ENCODE measurements at regions not wholly inside any gene's neighbourhood (a gene's known extent, or its start where the extent isn't known, plus 50 kb on each side); places are given as distances from the start of the nearest gene placed in this dataset.
"Not testable (repeated sequence)": the region's sequence is repeated elsewhere in the genome, so short reads cannot be mapped to it uniquely, and the experiment has no call there.

DNA sequence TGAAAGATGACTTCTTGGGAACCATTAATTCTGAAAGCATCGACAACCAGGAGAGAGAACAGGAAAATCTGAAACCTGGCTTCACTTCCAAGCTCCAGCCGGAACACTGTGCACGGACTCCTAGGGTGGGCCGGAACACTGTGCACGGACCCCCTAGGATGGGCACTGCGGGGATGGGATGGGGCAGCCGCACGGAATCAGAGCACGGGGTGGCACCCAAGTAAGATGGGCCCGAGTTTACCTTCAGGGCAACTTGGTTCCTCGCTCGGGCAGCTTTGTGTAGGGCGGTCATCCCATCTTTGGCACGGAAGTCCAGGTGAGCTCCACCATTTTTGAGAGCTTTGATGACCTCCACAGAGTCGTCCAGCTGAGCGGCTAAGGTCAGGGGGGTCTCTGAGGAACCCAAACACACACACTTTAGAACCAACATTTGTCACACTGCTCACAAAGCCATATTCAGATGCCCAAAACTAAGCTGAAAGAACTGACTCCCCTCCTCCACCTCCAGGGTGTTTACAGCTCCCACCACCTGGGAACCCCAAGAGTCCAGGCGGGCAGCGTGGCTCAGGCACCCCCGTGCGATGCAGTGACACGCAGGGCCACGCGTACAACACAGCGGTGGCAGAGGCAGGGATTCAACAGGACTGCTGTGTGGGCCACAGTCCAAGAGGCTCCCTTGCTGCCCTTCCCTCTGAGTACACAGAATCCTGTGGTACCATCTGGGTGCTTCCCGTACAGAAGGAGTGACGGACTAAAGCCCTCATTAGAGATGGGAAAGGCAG lies 157.9 kb downstream of the SHANK2 start:
- WGBS = 96% methylated on average over 26 of the region's 26 CpGs
- H3K36me3 ChIP-seq (ENCODE audit: control insufficient read depth in 2 of 2, insufficient read depth in 2 of 2, low read length in 1 of 2) = no peaks in the 10 kb centered on the region
- H3K4me3 ChIP-seq (ENCODE audit: low read length in 2 of 2) = no peak overlapping the region
- DNase-seq (ENCODE audit: low read depth in 6 of 9, low spot score in 9 of 9) = no peak
- no peak overlapping the region for H3K27ac ChIP-seq (ENCODE audit: low read depth in 1 of 2, low read length in 1 of 2)
- no peaks in the 10 kb centered on the region for H3K9me3 ChIP-seq (ENCODE audit: control insufficient read depth in 2 of 2, insufficient read depth in 1 of 2, low read length in 1 of 2)
- no peaks in the 10 kb centered on the region for H3K4me1 ChIP-seq (ENCODE audit: control insufficient read depth in 2 of 2, insufficient read depth in 2 of 2, low read length in 2 of 2)
- H3K27me3 ChIP-seq (ENCODE audit: control insufficient read depth in 2 of 2, insufficient read depth in 1 of 2, low read length in 1 of 2) = no peaks in the 10 kb centered on the region

DNA sequence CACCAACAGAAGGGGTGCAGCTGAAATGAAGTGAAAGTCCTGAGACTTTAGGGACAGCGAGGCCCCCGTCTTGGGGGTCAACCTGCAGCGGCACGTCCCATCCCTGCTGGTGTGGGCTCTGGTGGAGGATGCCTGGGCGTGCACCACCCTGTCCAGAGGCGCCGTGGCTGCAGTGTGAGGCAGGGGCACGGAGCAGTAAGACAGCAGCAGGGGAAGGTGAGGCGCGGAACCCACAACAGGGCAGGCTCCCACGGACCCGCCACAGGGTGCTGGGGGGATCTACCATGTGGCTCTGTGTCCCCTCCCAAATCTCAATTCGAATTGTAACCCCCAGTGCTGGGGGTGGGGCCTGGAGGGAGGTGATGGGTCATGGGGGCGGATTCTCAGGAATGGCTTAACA lies 158.6 kb downstream of the SHANK2 start:
- Histone ChIP-seq H3K27me3 (ENCODE audit: control insufficient read depth in 2 of 2, insufficient read depth in 1 of 2, low read length in 1 of 2) (no peaks in the 10 kb centered on the region), H3K9me3 (ENCODE audit: control insufficient read depth in 2 of 2, insufficient read depth in 1 of 2, low read length in 1 of 2) (no peaks in the 10 kb centered on the region), H3K27ac (ENCODE audit: low read depth in 1 of 2, low read length in 1 of 2) (no peak overlapping the region), H3K36me3 (ENCODE audit: control insufficient read depth in 2 of 2, insufficient read depth in 2 of 2, low read length in 1 of 2) (no peaks in the 10 kb centered on the region), H3K4me1 (ENCODE audit: control insufficient read depth in 2 of 2, insufficient read depth in 2 of 2, low read length in 2 of 2) (no peaks in the 10 kb centered on the region), H3K4me3 (ENCODE audit: low read length in 2 of 2) (no peak overlapping the region)
- DNase-seq (ENCODE audit: low read depth in 6 of 9, low spot score in 9 of 9) = no peak
- WGBS = 95% methylated on average over 14 of the region's 14 CpGs

- no peak overlapping the region for H3K27ac ChIP-seq (ENCODE audit: low read depth in 1 of 2, low read length in 1 of 2)
- H3K27me3 ChIP-seq (ENCODE audit: control insufficient read depth in 2 of 2, insufficient read depth in 1 of 2, low read length in 1 of 2) = no peaks in the 10 kb centered on the region
- H3K9me3 ChIP-seq (ENCODE audit: control insufficient read depth in 2 of 2, insufficient read depth in 1 of 2, low read length in 1 of 2) = peaks cover 0 to 4% of the 10 kb centered on the region in 2 donors
- 91% methylated on average over 11 of the region's 11 CpGs for WGBS
- no peak for DNase-seq (ENCODE audit: low read depth in 6 of 9, low spot score in 9 of 9)
- H3K4me3 ChIP-seq (ENCODE audit: low read length in 2 of 2) = no peak overlapping the region
- H3K4me1 ChIP-seq (ENCODE audit: control insufficient read depth in 2 of 2, insufficient read depth in 2 of 2, low read length in 2 of 2) = no peaks in the 10 kb centered on the region
- H3K36me3 ChIP-seq (ENCODE audit: control insufficient read depth in 2 of 2, insufficient read depth in 2 of 2, low read length in 1 of 2) = no peaks in the 10 kb centered on the region
These were observed 160.7 kb downstream of the SHANK2 start for GRCh38 chr11:71091506-71092265.

- H3K36me3 ChIP-seq (ENCODE audit: control insufficient read depth in 2 of 2, insufficient read depth in 2 of 2, low read length in 1 of 2) = no peaks in the 10 kb centered on the region
- H3K4me3 ChIP-seq (ENCODE audit: low read length in 2 of 2) = no peak overlapping the region
- no peaks in the 10 kb centered on the region for H3K4me1 ChIP-seq (ENCODE audit: control insufficient read depth in 2 of 2, insufficient read depth in 2 of 2, low read length in 2 of 2)
- H3K27ac ChIP-seq (ENCODE audit: low read depth in 1 of 2, low read length in 1 of 2) = no peak overlapping the region
- peaks cover 0 to 6% of the 10 kb centered on the region in 2 donors for H3K9me3 ChIP-seq (ENCODE audit: control insufficient read depth in 2 of 2, insufficient read depth in 1 of 2, low read length in 1 of 2)
- WGBS = 87% methylated on average over 11 of the region's 11 CpGs
- H3K27me3 ChIP-seq (ENCODE audit: control insufficient read depth in 2 of 2, insufficient read depth in 1 of 2, low read length in 1 of 2) = no peaks in the 10 kb centered on the region
- no peak for DNase-seq (ENCODE audit: low read depth in 6 of 9, low spot score in 9 of 9)
These were observed 162.8 kb downstream of the SHANK2 start for GRCh38 chr11:71089571-71089970.

DNA sequence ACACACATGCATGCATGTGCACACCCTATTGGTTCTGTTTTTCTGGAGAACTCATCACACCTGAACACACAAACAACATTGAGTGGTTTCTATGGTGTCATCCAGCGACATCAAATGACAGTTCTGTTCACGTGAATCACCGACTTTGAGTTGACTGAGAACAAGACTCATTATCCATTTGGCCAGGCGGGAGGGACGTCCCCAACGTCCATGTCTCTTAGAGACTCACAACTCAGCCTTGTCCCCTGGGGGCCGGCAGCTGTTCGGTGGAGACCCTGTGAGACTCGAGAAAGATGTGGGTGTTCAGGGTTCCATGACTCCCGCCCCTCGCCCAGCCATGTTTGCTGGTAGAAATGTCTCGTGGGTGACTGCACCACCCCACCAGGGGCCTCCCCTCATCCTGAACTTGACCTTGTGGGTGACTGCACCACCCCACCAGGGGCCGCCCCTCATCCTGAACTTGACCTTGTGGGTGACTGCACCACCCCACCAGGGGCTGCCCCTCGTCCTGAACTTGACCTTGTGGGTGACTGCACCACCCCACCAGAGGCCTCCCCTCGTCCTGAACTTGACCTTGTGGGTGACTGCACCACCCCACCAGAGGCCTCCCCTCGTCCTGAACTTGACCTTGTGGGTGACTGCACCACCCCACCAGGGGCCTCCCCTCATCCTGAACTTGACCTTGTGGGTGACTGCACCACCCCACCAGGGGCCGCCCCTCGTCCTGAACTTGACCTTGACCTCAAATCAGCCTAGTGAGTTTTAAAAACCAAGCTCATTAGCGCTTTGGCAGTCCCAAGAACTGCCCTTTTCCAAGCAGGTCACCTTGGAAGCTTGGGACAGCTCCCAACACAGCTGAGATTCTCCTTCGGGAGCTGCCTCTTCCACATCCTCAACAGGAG lies 163.8 kb downstream of the SHANK2 start:
- not testable (repeated sequence) for H3K27ac ChIP-seq (ENCODE audit: low read depth in 1 of 2, low read length in 1 of 2); H3K9me3 ChIP-seq (ENCODE audit: control insufficient read depth in 2 of 2, insufficient read depth in 1 of 2, low read length in 1 of 2); H3K4me3 ChIP-seq (ENCODE audit: low read length in 2 of 2); H3K4me1 ChIP-seq (ENCODE audit: control insufficient read depth in 2 of 2, insufficient read depth in 2 of 2, low read length in 2 of 2); H3K27me3 ChIP-seq (ENCODE audit: control insufficient read depth in 2 of 2, insufficient read depth in 1 of 2, low read length in 1 of 2); DNase-seq (ENCODE audit: low read depth in 6 of 9, low spot score in 9 of 9); H3K36me3 ChIP-seq (ENCODE audit: control insufficient read depth in 2 of 2, insufficient read depth in 2 of 2, low read length in 1 of 2)
- WGBS = 87% methylated on average over 20 of the region's 20 CpGs

DNA sequence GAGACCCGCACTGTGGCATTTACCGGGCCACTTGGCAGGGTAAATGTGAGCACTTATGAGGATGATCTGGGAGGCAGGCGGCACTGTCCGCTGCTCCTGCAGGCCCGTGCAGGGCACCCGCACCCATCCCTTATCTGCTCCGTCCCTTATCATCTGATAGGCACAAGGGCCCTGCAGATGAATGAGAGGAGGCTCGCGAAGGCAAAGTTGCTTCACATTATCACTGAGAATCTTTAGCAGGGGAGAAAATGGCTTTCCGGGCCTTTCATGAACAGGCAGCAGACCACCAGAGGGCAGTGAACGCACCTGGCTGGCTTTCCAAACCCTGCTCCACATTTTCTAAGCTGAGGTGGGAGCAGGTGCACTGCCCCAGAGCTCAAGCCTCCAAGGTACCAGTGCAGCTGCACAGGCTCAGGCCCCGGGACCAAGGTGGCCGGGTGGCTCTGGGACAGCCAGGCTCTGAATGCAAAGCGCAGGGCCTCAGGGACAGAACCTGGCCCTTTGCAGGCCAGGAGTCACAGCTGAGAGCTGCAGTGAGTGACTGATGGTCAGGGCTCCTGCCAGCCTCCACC lies 165.6 kb downstream of the SHANK2 start:
- no peaks in the 10 kb centered on the region for H3K27me3 ChIP-seq (ENCODE audit: control insufficient read depth in 2 of 2, insufficient read depth in 1 of 2, low read length in 1 of 2)
- DNase-seq (ENCODE audit: low read depth in 6 of 9, low spot score in 9 of 9) = peak in 1 of 9 donors; percentile 14
- no peaks in the 10 kb centered on the region for H3K4me1 ChIP-seq (ENCODE audit: control insufficient read depth in 2 of 2, insufficient read depth in 2 of 2, low read length in 2 of 2)
- H3K9me3 ChIP-seq (ENCODE audit: control insufficient read depth in 2 of 2, insufficient read depth in 1 of 2, low read length in 1 of 2) = peaks cover 0 to 6% of the 10 kb centered on the region in 2 donors
- no peak overlapping the region for H3K27ac ChIP-seq (ENCODE audit: low read depth in 1 of 2, low read length in 1 of 2)
- H3K36me3 ChIP-seq (ENCODE audit: control insufficient read depth in 2 of 2, insufficient read depth in 2 of 2, low read length in 1 of 2) = no peaks in the 10 kb centered on the region
- 70% methylated on average over 14 of the region's 14 CpGs for WGBS
- no peak overlapping the region for H3K4me3 ChIP-seq (ENCODE audit: low read length in 2 of 2)

- no peak for DNase-seq (ENCODE audit: low read depth in 6 of 9, low spot score in 9 of 9)
- H3K27ac ChIP-seq (ENCODE audit: low read depth in 1 of 2, low read length in 1 of 2) = no peak overlapping the region
- 96% methylated on average over 9 of the region's 9 CpGs for WGBS
- no peaks in the 10 kb centered on the region for H3K27me3 ChIP-seq (ENCODE audit: control insufficient read depth in 2 of 2, insufficient read depth in 1 of 2, low read length in 1 of 2)
- H3K4me3 ChIP-seq (ENCODE audit: low read length in 2 of 2) = no peak overlapping the region
- H3K36me3 ChIP-seq (ENCODE audit: control insufficient read depth in 2 of 2, insufficient read depth in 2 of 2, low read length in 1 of 2) = no peaks in the 10 kb centered on the region
- H3K4me1 ChIP-seq (ENCODE audit: control insufficient read depth in 2 of 2, insufficient read depth in 2 of 2, low read length in 2 of 2) = no peaks in the 10 kb centered on the region
- H3K9me3 ChIP-seq (ENCODE audit: control insufficient read depth in 2 of 2, insufficient read depth in 1 of 2, low read length in 1 of 2) = peaks cover 0 to 6% of the 10 kb centered on the region in 2 donors
These were observed 167.9 kb downstream of the SHANK2 start for GRCh38 chr11:71084306-71085012.

- DNase-seq (ENCODE audit: low read depth in 6 of 9, low spot score in 9 of 9) = no peak
- H3K27ac ChIP-seq (ENCODE audit: low read depth in 1 of 2, low read length in 1 of 2) = no peak overlapping the region
- H3K27me3 ChIP-seq (ENCODE audit: control insufficient read depth in 2 of 2, insufficient read depth in 1 of 2, low read length in 1 of 2) = no peaks in the 10 kb centered on the region
- H3K4me3 ChIP-seq (ENCODE audit: low read length in 2 of 2) = no peak overlapping the region
- 92% methylated on average over 4 of the region's 4 CpGs for WGBS
- H3K9me3 ChIP-seq (ENCODE audit: control insufficient read depth in 2 of 2, insufficient read depth in 1 of 2, low read length in 1 of 2) = peaks cover 0 to 10% of the 10 kb centered on the region in 2 donors
- H3K36me3 ChIP-seq (ENCODE audit: control insufficient read depth in 2 of 2, insufficient read depth in 2 of 2, low read length in 1 of 2) = no peaks in the 10 kb centered on the region
- H3K4me1 ChIP-seq (ENCODE audit: control insufficient read depth in 2 of 2, insufficient read depth in 2 of 2, low read length in 2 of 2) = no peaks in the 10 kb centered on the region
These were observed 169.3 kb downstream of the SHANK2 start for GRCh38 chr11:71083105-71083504.

All from thymus (tissue), 11 donors.